SK-N-DZ (cell line): ENCODE measurements at regions not wholly inside any gene's neighbourhood (a gene's known extent, or its start where the extent isn't known, plus 50 kb on each side); places are given as distances from the start of the nearest gene placed in this dataset.
A peak's percentile ranks its signal among the peaks of the same experiment; 100 is the strongest.

ENCODE experiments used
- DNase-seq: peaks from one replicate; pipeline ENCODE4 v3.0.0-alpha.2; 2015; ENCODE audit warnings: low spot score

- no peak for DNase-seq
These were observed 177.9 kb upstream of the DUSP10 start for GRCh38 chr1:221919743-221920142.

GRCh38 chr1:221919341-221919740, 177.5 kb upstream of the DUSP10 start:
- DNase-seq, result no peak

- DNase-seq, result no peak
These were observed 174.3 kb upstream of the DUSP10 start for GRCh38 chr1:221916176-221916575.

- no peak for DNase-seq
These were observed 173.9 kb upstream of the DUSP10 start for GRCh38 chr1:221915764-221916163.

- no peak for DNase-seq
These were observed 171.5 kb upstream of the DUSP10 start for GRCh38 chr1:221913351-221913892.

- DNase-seq, result no peak
These were observed 170.3 kb upstream of the DUSP10 start for GRCh38 chr1:221912230-221912629.

GRCh38 chr1:221911714-221912113, 169.8 kb upstream of the DUSP10 start:
- no peak for DNase-seq

- no peak for DNase-seq
These were observed 168.3 kb upstream of the DUSP10 start for GRCh38 chr1:221910222-221910621.

GRCh38 chr1:221908573-221908972, 166.7 kb upstream of the DUSP10 start:
- no peak for DNase-seq

GRCh38 chr1:221907166-221907932, 165.5 kb upstream of the DUSP10 start:
- no peak for DNase-seq

- DNase-seq, result no peak
These were observed 163.9 kb upstream of the DUSP10 start for GRCh38 chr1:221905802-221906201.

- DNase-seq, result no peak
These were observed 162.4 kb upstream of the DUSP10 start for GRCh38 chr1:221904319-221904718.

GRCh38 chr1:221903594-221903993, 161.7 kb upstream of the DUSP10 start:
- no peak for DNase-seq

- no peak for DNase-seq
These were observed 161.1 kb upstream of the DUSP10 start for GRCh38 chr1:221902961-221903360.

- DNase-seq, result no peak
These were observed 158.8 kb upstream of the DUSP10 start for GRCh38 chr1:221900678-221901077.

- peak; percentile 45 for DNase-seq
These were observed 155.4 kb upstream of the DUSP10 start for GRCh38 chr1:221897321-221897721.

- DNase-seq, result no peak
These were observed 150.5 kb upstream of the DUSP10 start for GRCh38 chr1:221892301-221892830.

- DNase-seq, result no peak
These were observed 149.8 kb upstream of the DUSP10 start for GRCh38 chr1:221891708-221892107.

GRCh38 chr1:221888801-221889200, 146.9 kb upstream of the DUSP10 start:
- no peak for DNase-seq

- no peak for DNase-seq
These were observed 146.3 kb upstream of the DUSP10 start for GRCh38 chr1:221888218-221888617.

- DNase-seq, result no peak
These were observed 145.9 kb upstream of the DUSP10 start for GRCh38 chr1:221887758-221888157.

GRCh38 chr1:221887415-221887746, 145.5 kb upstream of the DUSP10 start:
- DNase-seq, result no peak

GRCh38 chr1:221886743-221887414, 145.0 kb upstream of the DUSP10 start:
- no peak for DNase-seq
